T follicular helper cell (primary cell): ENCODE measurements at regions not wholly inside any gene's neighbourhood (a gene's known extent, or its start where the extent isn't known, plus 50 kb on each side); places are given as distances from the start of the nearest gene placed in this dataset.
"Not testable (repeated sequence)": the region's sequence is repeated elsewhere in the genome, so short reads cannot be mapped to it uniquely, and the experiment has no call there.

Experiments
- DNase-seq: peaks from one replicate; pipeline ENCODE4 v3.0.0-alpha.2; 2020; ENCODE audit warnings: low read depth

DNA sequence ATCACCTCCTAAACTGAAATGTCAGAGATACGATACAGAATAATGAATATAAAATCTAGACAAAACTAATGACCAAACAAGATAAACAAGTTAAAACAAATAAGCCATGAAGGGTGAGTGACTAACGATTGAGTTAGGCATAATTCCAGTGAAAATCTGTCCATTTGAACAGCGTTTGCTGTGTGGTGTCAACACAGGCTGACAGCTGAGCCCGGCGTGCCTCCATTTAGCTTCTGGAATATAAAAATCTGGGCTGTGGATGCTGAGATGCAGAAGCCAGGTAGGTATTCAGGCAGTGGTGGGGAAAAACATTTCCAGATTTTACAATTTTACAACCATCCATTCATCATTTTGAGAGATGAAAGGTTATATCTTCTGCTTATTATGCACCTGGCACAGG lies 2041.4 kb upstream of the CELF4 start:
- DNase-seq = no peak

DNA sequence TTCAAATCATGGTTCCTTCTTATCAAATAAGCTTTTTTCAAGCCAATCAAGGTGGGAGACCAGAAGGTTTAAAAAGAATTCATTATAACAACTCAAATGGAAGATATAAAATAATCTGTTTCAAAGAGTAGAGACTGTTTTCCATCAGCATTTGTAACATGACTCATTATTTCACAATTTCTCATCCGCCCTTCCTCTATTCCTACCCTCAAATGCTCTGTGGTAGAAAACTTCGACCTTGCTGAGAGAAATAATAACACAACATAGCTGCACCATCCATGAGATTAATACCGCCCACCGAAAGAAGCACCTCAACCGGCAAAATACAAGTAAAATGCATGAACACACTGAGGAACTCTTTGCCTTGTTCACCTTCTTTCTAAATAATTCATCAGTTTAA lies 2039.2 kb upstream of the CELF4 start:
- no peak for DNase-seq

DNA sequence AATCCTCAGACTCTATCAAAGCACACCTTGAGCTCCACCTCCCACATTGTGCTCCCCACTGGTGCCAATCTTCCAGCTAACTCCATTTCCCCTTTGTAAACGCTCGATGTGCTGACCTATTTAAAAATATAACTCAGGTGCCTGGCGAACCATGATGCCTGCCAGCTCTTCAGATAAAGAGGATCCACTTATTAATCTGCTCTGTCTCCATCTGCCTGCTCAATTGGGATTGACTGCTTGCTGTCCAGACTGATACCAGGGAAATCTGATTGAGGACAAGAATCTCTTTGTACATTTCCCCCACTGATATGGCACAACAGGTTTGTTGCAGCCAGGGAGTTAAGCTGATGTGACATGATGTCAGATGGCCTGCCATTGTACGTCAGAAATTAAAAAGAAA lies 2036.5 kb upstream of the CELF4 start:
- no peak for DNase-seq

GRCh38 chr18:39600894-39601293 lies 2035.3 kb upstream of the CELF4 start:
- DNase-seq = no peak

DNA sequence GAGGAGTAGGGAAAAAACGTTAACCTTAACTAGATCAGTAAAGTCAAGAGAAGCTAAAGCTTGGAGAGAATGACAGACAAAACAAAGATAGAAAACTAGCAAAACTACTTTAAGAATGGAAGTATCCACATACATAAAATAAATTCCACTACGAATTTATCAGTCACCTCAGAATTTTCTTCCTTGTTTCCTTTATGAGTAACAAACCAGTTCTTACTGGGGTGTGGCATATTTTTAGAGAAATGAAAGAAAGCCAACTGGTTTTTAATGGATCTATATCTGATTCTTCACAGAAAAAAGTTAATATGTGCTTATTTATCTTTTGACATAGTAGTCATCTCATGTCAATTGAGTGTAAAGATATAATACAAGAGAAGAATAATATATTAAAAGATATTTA lies 2033.7 kb upstream of the CELF4 start:
- no peak for DNase-seq

- no peak for DNase-seq
Observed at GRCh38 chr18:39596891-39597290, 2031.3 kb upstream of the CELF4 start.

DNA sequence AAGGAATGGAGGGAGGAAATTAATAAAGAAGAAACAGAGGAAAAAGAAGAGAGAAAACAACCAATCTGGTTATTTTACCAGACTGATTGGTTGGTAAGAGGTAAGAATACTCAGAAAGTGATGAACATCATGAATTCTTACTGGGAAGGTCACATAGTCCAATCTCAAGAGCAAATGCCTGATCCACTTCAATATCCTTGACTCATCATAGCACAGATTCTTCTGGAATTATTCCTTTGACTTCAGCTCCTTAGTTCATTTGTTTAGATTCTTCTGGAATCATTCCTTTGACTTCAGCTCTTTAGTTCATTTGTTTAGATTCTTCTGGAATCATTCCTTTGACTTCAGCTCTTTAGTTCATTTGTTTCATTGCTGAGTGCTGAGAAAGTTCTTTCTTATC lies 2030.6 kb upstream of the CELF4 start:
- no peak for DNase-seq

- DNase-seq = no peak
Observed at GRCh38 chr18:39594206-39594605, 2028.6 kb upstream of the CELF4 start.

- DNase-seq = no peak
Observed at GRCh38 chr18:39591649-39592048, 2026.1 kb upstream of the CELF4 start.

- no peak for DNase-seq
Observed at GRCh38 chr18:39589496-39589895, 2023.9 kb upstream of the CELF4 start.

GRCh38 chr18:39587586-39587985 lies 2022.0 kb upstream of the CELF4 start:
- no peak for DNase-seq

DNA sequence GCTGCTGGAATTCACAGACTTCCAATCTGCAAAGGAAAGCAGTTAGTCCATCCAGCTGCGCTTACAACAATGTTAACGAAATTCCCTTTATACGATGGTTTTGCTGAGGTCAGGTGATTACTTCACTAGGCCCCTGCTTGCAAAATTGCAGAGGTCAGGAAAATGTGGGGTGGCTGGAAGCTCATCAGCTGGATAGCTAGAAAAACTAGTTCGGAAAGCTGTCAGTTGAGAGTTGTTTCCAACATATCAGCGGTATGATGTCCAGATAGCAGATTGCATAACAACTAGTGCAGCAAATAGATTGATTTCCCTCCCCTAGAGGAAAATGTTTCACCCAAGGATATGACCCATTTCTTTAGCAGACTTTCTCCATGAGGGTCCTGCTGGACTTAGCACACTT lies 2021.1 kb upstream of the CELF4 start:
- no peak for DNase-seq

- no peak for DNase-seq
Observed at GRCh38 chr18:39574897-39575296, 2009.3 kb upstream of the CELF4 start.

DNA sequence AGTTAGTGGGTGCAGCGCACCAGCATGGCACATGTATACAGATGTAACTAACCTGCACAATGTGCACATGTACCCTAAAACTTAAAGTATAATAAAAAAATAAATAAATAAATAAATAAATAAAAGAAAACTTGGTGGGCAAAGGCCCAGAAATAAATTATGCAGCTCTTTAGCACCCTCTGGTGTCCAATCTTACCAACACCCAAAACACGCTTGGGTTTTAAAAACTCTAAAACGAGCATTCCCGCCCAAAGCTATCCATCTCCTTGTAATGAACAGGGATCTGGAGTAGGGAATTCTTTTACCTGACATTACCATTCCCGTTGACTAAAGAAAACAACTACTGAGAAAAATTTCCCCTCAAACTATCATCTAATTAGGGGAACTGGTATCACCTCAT lies 2005.9 kb upstream of the CELF4 start:
- no peak for DNase-seq

GRCh38 chr18:39565551-39566230 lies 2000.1 kb upstream of the CELF4 start:
- DNase-seq = not testable (repeated sequence)

DNA sequence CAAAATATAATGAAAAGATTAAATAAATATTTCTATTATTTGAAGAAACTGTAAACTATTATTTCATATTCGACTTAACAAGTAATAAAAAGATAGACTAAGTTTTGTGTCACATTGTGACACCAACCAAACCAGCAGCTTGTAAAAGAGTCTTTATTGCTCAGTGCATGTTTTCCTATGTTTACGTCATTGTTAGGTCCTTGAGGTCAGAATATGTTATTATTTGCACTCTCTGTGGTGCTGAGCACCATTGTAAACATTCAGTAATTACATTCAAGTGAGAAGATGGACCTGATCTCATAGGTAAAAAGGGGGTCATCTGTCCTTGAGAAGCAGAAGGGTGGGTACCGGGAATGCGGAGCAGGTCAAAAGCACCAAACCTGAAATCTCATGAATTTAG lies 1999.1 kb upstream of the CELF4 start:
- DNase-seq = no peak

DNA sequence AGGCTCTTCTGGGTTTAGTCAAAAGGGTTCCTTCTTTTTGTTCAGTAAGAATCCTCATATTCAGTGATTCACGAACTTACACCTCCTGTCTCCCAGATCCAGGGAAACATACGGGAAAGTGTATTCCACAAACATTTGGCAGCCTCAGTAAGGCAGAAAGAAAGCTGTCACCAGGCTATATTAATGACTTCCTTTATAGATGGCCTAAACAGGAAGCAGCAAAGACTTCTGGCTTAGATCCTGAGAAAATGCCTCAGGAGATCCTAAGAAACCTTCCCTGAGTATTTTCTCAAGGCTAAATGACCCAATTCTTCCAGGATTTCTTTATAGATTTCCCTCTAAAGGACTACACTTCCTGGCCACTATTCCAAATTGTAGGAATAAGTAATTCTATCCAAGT lies 1995.5 kb upstream of the CELF4 start:
- DNase-seq = no peak

GRCh38 chr18:39558658-39559057 lies 1993.1 kb upstream of the CELF4 start:
- no peak for DNase-seq

GRCh38 chr18:39555496-39555895 lies 1989.9 kb upstream of the CELF4 start:
- no peak for DNase-seq

- DNase-seq = no peak
Observed at GRCh38 chr18:39550701-39551100, 1985.1 kb upstream of the CELF4 start.

DNA sequence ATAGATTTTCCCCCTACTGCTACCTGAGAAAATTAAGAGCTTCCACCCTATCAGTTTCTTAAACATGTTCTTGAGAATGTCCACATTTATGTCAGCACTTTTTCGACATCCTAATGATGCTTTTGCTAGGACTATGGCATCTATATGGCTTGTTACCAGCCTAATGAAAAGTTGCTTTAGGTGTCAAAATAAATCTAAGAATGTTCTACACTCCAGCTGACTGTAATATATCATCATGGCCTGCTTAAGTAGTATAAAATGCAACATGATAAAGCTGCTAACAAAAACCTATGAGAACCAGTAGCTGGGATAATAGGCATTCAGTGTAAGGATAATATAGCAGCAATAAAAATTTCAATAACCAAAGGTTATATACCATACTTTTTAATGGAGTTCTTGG lies 1983.5 kb upstream of the CELF4 start:
- DNase-seq = no peak

GRCh38 chr18:39531659-39532058 lies 1966.1 kb upstream of the CELF4 start:
- no peak for DNase-seq

DNA sequence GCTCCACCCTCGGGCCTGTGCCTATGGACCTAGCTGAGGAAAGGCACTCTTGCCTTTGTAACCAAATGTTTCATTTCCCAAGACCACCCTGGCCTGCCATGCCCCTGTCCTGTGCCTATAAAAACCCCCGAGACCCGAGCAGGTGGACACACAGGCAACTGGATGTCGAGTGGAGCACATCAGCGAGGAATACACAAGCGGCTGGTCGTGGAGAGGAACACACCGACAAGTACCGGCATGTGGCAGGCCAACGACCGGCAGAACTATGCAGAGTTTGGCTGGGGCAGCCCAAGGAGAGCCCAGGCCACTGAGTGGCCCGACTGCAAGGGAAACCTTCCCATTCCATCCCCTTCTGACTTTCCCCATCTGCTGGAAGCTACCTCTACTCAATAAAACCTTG lies 1963.8 kb upstream of the CELF4 start:
- DNase-seq = no peak

DNA sequence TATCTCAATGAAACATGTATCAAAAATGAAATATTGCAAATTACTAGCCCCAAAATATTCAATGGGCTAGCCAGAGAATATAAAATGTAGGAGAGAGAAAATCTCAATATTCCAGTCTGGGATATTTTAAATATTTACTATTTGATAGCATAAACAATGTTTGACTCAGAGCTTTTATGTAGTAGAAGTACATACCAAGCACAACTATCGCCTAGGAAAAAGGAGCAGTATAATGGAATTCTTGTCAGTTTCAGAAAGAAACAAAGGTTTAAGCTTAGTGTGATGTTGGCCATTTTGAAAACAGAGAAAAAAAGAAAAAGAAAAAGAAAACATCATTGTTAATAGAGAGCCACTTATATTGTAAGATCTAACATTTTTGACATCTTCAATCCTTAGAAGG lies 1961.9 kb upstream of the CELF4 start:
- no peak for DNase-seq

DNA sequence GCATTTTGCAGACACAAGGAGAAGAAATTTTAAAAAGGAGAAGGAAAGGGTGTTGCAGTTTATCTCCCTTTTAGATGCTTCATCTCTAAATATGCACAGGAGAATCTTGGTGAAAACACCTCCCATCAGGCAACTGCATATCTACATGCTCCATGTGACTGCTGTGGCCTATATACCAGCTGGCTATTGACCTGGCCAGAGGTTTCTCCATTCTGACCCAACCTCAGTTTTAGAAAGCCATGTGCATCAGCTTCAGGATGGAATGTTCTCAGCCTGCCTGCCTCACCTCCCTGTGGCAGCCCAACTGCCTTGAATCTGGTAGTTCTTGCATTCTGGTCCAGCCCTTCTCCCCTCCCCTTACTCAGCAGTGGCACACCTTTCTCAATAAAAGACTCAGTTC lies 1958.8 kb upstream of the CELF4 start:
- DNase-seq = no peak
